IMR-90 (cell line): ENCODE measurements at regions not wholly inside any gene's neighbourhood (a gene's known extent, or its start where the extent isn't known, plus 50 kb on each side); places are given as distances from the start of the nearest gene placed in this dataset.

Experiments
- ATAC-seq: fragments of 200-7000 bp; cut with Tn5 transposase; 2 replicates; pipeline ENCODE4 v1.9.1; 2020; ENCODE audit warnings: low read depth, mild to moderate bottlenecking, moderate library complexity
- BruUV-seq: library from RNA; stranded (reverse); fragments of 400-500 nt; replicated peaks from 2 replicates; lab custom pipeline; 2021; lab: Mats Ljungman, UMichigan
- CTCF ChIA-PET: fragments of 300-600 bp; formaldehyde crosslinking; extraction: SDS; loops from one replicate; lab custom pipeline; 2021; ENCODE audit warnings: antibody characterized with exemption; lab: Yijun Ruan, JAX
- POLR2A ChIA-PET: fragments of 300-600 bp; sonication (Branson Sonifier 250); formaldehyde crosslinking; loops from one replicate; lab custom pipeline; 2022; ENCODE audit warnings: antibody characterized with exemption; ENCODE audit not compliant: unreplicated experiment; lab: Charles Lee
- DNase-seq: peaks from one replicate; pipeline ENCODE4 v3.0.0; 2013
- H2AFZ ChIP-seq: replicated peaks from 2 replicates; pipeline ENCODE3; 2013; ENCODE audit warnings: low read length, mild to moderate bottlenecking; ENCODE audit not compliant: poor library complexity
- H2AK5ac ChIP-seq: 2 replicates; pipeline ENCODE4 v1.6.1; 2013; ENCODE audit warnings: low read depth, low read length, inconsistent platforms
- H2AK9ac ChIP-seq: replicated peaks from 2 replicates; pipeline ENCODE3; 2013; ENCODE audit warnings: mild to moderate bottlenecking, low read depth, low read length, moderate library complexity; ENCODE audit not compliant: poor library complexity
- H2BK120ac ChIP-seq: 2 replicates; pipeline ENCODE4 v1.6.1; 2013; ENCODE audit warnings: low read depth, low read length, inconsistent platforms
- H2BK15ac ChIP-seq: 3 replicates; pipeline ENCODE4 v1.6.1; 2013; ENCODE audit warnings: low read depth, low read length, inconsistent platforms
- H2BK20ac ChIP-seq: 2 replicates; pipeline ENCODE4 v1.6.1; 2013; ENCODE audit warnings: low read depth, mild to moderate bottlenecking, inconsistent platforms, low read length, moderate library complexity
- H2BK5ac ChIP-seq: 2 replicates; pipeline ENCODE4 v1.6.1; 2013; ENCODE audit warnings: mild to moderate bottlenecking, low read depth, low read length, inconsistent platforms; ENCODE audit not compliant: poor library complexity, severe bottlenecking
- H3K14ac ChIP-seq: replicated peaks from 2 replicates; pipeline ENCODE4 v1.6.1; 2013; ENCODE audit warnings: low read depth, low read length, inconsistent platforms
- H3K18ac ChIP-seq: 2 replicates; pipeline ENCODE4 v1.6.1; 2013; ENCODE audit warnings: low read depth, low read length, control low read depth
- H3K23ac ChIP-seq: 2 replicates; pipeline ENCODE4 v1.6.1; 2013; ENCODE audit warnings: low read depth, low read length, inconsistent platforms
- H3K27ac ChIP-seq: 2 replicates; pipeline ENCODE4 v1.5.1; 2013; ENCODE audit warnings: mild to moderate bottlenecking, control low read depth, low read length; ENCODE audit not compliant: insufficient read depth
- H3K27me3 ChIP-seq: 2 replicates; pipeline ENCODE4 v1.6.1; 2013; ENCODE audit warnings: low read length; ENCODE audit not compliant: control insufficient read depth, insufficient read depth
- H3K36me3 ChIP-seq: 2 replicates; pipeline ENCODE4 v1.6.1; 2013; ENCODE audit warnings: low read length, mixed read lengths; ENCODE audit not compliant: control insufficient read depth, insufficient read depth
- H3K4ac ChIP-seq: 2 replicates; pipeline ENCODE4 v1.6.1; 2013; ENCODE audit warnings: low read depth, low read length, inconsistent platforms
- H3K4me1 ChIP-seq: 2 replicates; pipeline ENCODE4 v1.6.1; 2013; ENCODE audit warnings: low read length, mixed read lengths; ENCODE audit not compliant: control insufficient read depth, insufficient read depth
- H3K4me2 ChIP-seq: 2 replicates; pipeline ENCODE4 v1.6.1; 2013; ENCODE audit warnings: low read depth, mild to moderate bottlenecking, control low read depth, low read length, moderate library complexity
- H3K4me3 ChIP-seq: 2 replicates; pipeline ENCODE4 v1.5.1; 2013; ENCODE audit warnings: low read depth, mild to moderate bottlenecking, control low read depth, low read length, moderate library complexity; ENCODE audit not compliant: insufficient read depth
- H3K56ac ChIP-seq: 2 replicates; pipeline ENCODE4 v1.6.1; 2013; ENCODE audit warnings: low read length, inconsistent platforms; ENCODE audit not compliant: insufficient read depth; ENCODE audit errors: extremely low read depth
- H3K79me1 ChIP-seq, 2 experiments: 2 replicates each; pipeline ENCODE4 v1.6.1; 2013; ENCODE audit warnings: low read length in 2 of 2, inconsistent platforms in 1 of 2, low read depth in 1 of 2
- H3K9ac ChIP-seq: 2 replicates; pipeline ENCODE4 v1.6.1; 2013; ENCODE audit warnings: low read depth, low read length, control low read depth
- H3K9me1 ChIP-seq: 2 replicates; pipeline ENCODE4 v1.6.1; 2013; ENCODE audit warnings: low read length, inconsistent platforms; ENCODE audit not compliant: insufficient read depth
- H3K9me3 ChIP-seq: 2 replicates; pipeline ENCODE4 v1.6.1; 2013; ENCODE audit warnings: low read length; ENCODE audit not compliant: control insufficient read depth, insufficient read depth
- H4K20me1 ChIP-seq: 2 replicates; pipeline ENCODE4 v1.6.1; 2013; ENCODE audit warnings: low read length, inconsistent platforms; ENCODE audit not compliant: insufficient read depth
- H4K5ac ChIP-seq: 2 replicates; pipeline ENCODE4 v1.6.1; 2013; ENCODE audit warnings: mild to moderate bottlenecking, low read depth, low read length, control low read depth
- H4K8ac ChIP-seq, 2 experiments: 2 replicates each; pipeline ENCODE4 v1.6.1; 2013; ENCODE audit warnings: low read depth in 2 of 2, low read length in 2 of 2, control low read depth in 1 of 2, inconsistent platforms in 1 of 2
- H4K91ac ChIP-seq: 2 replicates; pipeline ENCODE4 v1.6.1; 2013; ENCODE audit warnings: low read depth, low read length, inconsistent platforms; ENCODE audit not compliant: insufficient read depth
- BHLHE40 ChIP-seq: fragments of 150-350 bp; IDR thresholded peaks from 2 replicates; pipeline ENCODE4 v1.6.1; 2016; ENCODE audit warnings: mild to moderate bottlenecking, low read depth, low read length
- FOS ChIP-seq: fragments of 150-350 bp; IDR thresholded peaks from 2 replicates; pipeline ENCODE4 v1.6.1; 2016; ENCODE audit warnings: low read depth, low read length
- MAFK ChIP-seq: IDR thresholded peaks from 2 replicates; pipeline ENCODE4 v1.6.1; 2012; ENCODE audit warnings: low read depth, low read length, improper control_type of control experiment
- MAZ ChIP-seq: IDR thresholded peaks from 2 replicates; pipeline ENCODE4 v1.6.1; 2012; ENCODE audit warnings: low read depth, mild to moderate bottlenecking, low read length, improper control_type of control experiment, moderate library complexity, borderline replicate concordance
- NFE2L2 ChIP-seq: fragments of 150-350 bp; IDR thresholded peaks from 2 replicates; pipeline ENCODE4 v1.6.1; 2016; ENCODE audit warnings: low read depth, mild to moderate bottlenecking, low read length
- RAD21 ChIP-seq: IDR thresholded peaks from 2 replicates; pipeline ENCODE4 v1.6.1; 2012; ENCODE audit warnings: low read length, improper control_type of control experiment
- RFX5 ChIP-seq: IDR thresholded peaks from 2 replicates; pipeline ENCODE4 v1.8.0; 2012; ENCODE audit warnings: low read depth, mild to moderate bottlenecking, low read length, moderate library complexity
- WGBS, 2 experiments: methylation state at CpG; one replicate each; pipeline versions ENCODE4 v1.1.5 to v1.1.7; 2013; ENCODE audit warnings: missing lambda C conversion rate in 2 of 2; ENCODE audit not compliant: insufficient read length in 1 of 2; ENCODE audit errors: extremely low coverage in 2 of 2; 5-methylcytosine and 5-hydroxymethylcytosine counted together
- dilution Hi-C: fragments of 300-500 bp; cut with HindIII; formaldehyde crosslinking; loops from one replicate; pipeline ENCODE4 v1.14.3; 2018; ENCODE audit warnings: low sequenced_read_pairs; ENCODE audit not compliant: unreplicated experiment
- in situ Hi-C: fragments of 300-500 bp; cut with MboI; formaldehyde crosslinking; loops from 3 replicates; pipeline ENCODE4 v1.14.3; 2019; ENCODE audit warnings: low sequenced_read_pairs, inconsistent platforms, mixed read lengths
- intact Hi-C: fragments of 100-400 bp; cut with micrococcal nuclease; formaldehyde crosslinking; loops from 2 replicates; pipeline ENCODE4 v1.10.0; 2022

- no peak for TF ChIP-seq NFE2L2
- no peak for TF ChIP-seq MAZ
- TF ChIP-seq BHLHE40 = no peak
- no peak for TF ChIP-seq RFX5
- no peak for TF ChIP-seq FOS
- no peak for TF ChIP-seq MAFK
- no peak for TF ChIP-seq RAD21
Measured at GRCh38 chr19:31111741-31112140, 237.5 kb downstream of the TSHZ3 start.

More at GRCh38 chr19:31111741-31112140, 237.5 kb downstream of the TSHZ3 start:
- H2AK9ac ChIP-seq = no peak overlapping the region
- ChIA-PET POLR2A (no interaction called here), CTCF (no interaction called here)
- no peak overlapping the region for H4K91ac ChIP-seq
- H3K18ac ChIP-seq = peak overlapping the region; percentile 11; the same call in 1 of the 2 replicates
- H4K20me1 ChIP-seq = no peaks in the 10 kb centered on the region
- no peak overlapping the region for H3K56ac ChIP-seq
- H3K23ac ChIP-seq = no peak overlapping the region
- 0 out of 2 replicates have a peak, but pooled peaks cover 2% of the 10 kb centered on the region for H3K4me1 ChIP-seq
- H3K9me1 ChIP-seq = peaks cover 7% of the 10 kb centered on the region; the same call in 1 of the 2 replicates
- H3K27me3 ChIP-seq = no peaks in the 10 kb centered on the region; the same call in 1 of the 2 replicates
- 0 out of 4 replicates have a peak overlapping the region, but pooled peaks of 1 of the 2 experiments have one; percentile 4 for H4K8ac ChIP-seq
- no peak overlapping the region for H3K27ac ChIP-seq
- 0 out of 3 replicates have a peak overlapping the region, but pooled peaks have one; percentile 0 for H2BK15ac ChIP-seq
- H4K5ac ChIP-seq = no peak overlapping the region
- ATAC-seq = no peak
- H3K36me3 ChIP-seq = no peaks in the 10 kb centered on the region
- BruUV-seq = no TSS peak
- peak overlapping the region; percentile 66 for H2BK120ac ChIP-seq
- dilution Hi-C loops (no loop called here), intact Hi-C loops (loop anchor here (5.0 to 10.0 kb wide), 3 partner anchors 206 to 931 kb away; no protein-coding TSS in a partner anchor), in situ Hi-C loops (no loop called here)
- no peak overlapping the region for H2AFZ ChIP-seq
- no peak overlapping the region for H3K14ac ChIP-seq
- H3K79me1 ChIP-seq = no peaks in the 10 kb centered on the region
- WGBS, 2 experiments = 89% methylated on average over 3 of the region's 3 CpGs; no CpG with 5 or more reads in 1 of the 2 experiments
- no peak overlapping the region for H2AK5ac ChIP-seq
- peak overlapping the region; percentile 65 for H2BK20ac ChIP-seq
- no peak for DNase-seq
- H3K9me3 ChIP-seq = no peaks in the 10 kb centered on the region
- H3K9ac ChIP-seq = no peak overlapping the region
- no peak overlapping the region for H2BK5ac ChIP-seq
- H3K4me3 ChIP-seq = no peak overlapping the region
- H3K4ac ChIP-seq = 0 out of 2 replicates have a peak overlapping the region, but pooled peaks have one; percentile 33
- H3K4me2 ChIP-seq = no peak overlapping the region
